ENCODE measurements at regions not wholly inside any gene's neighbourhood (a gene's known extent, or its start where the extent isn't known, plus 50 kb on each side); places are given as distances from the start of the nearest gene placed in this dataset.

DNA sequence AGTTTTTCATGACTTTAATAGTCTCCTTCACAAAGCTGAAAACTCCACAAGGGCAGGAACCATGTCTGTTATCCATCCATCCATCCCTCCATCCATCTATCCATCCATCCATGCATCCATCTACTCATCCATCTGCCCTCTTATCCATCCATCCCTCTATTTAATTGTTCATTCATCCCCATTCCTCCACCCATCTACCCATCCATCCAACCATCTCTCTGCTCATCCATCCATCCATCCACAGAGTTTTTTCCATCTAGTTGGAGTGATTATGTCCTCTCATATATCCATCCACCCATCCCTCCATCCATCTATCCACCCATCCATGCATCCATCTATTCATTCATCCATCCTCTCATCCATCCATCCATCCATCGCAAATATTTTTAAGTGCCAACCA lies 237.9 kb downstream of the EMX2 start:
- Histone ChIP-seq H4K5ac (ENCODE audit: insufficient read length, low read depth, low read length) (no peak overlapping the region), H3K4ac (replicated peaks; ENCODE audit: insufficient read length, low read depth, low read length) (no peak overlapping the region), H3K23me2 (ENCODE audit: low read depth, low read length) (peaks cover 4% of the 10 kb centered on the region; the same call in 1 of the 2 replicates), H3K4me2 (ENCODE audit: insufficient read depth in 1 of 2, low read depth in 2 of 2, low read length in 2 of 2) (no peak overlapping the region), H2BK5ac (ENCODE audit: low read depth, low read length) (no peak overlapping the region), H3K14ac (ENCODE audit: insufficient read length) (no peak overlapping the region), H3K23ac (ENCODE audit: insufficient read length) (no peak overlapping the region), H3K79me2 (ENCODE audit: control insufficient read depth in 1 of 2, insufficient read depth in 2 of 2, low read length in 2 of 2) (no peaks in the 10 kb centered on the region), H3K79me1 (ENCODE audit: low read depth, low read length) (no peaks in the 10 kb centered on the region), H3K9ac (replicated peaks in 1 of 4; ENCODE audit: extremely low read depth in 1 of 4, low read depth in 3 of 4, low read length in 3 of 4) (no peak overlapping the region), H2BK120ac (replicated peaks; ENCODE audit: low read depth, low read length) (no peak overlapping the region), H3K56ac (replicated peaks; ENCODE audit: insufficient read length, low read depth, low read length) (peak overlapping the region; percentile 77), H3K9me3 (ENCODE audit: insufficient read depth in 2 of 2, low read depth in 1 of 2, low read length in 1 of 2) (no peaks in the 10 kb centered on the region), H2BK20ac (ENCODE audit: low read length) (no peak overlapping the region), H2AK5ac (ENCODE audit: low read depth, low read length) (no peak overlapping the region), H4K20me1 (replicated peaks in 1 of 2; ENCODE audit: control insufficient read depth in 1 of 2, insufficient read depth in 2 of 2, low read length in 2 of 2) (no peaks in the 10 kb centered on the region), H3K27me3 (replicated peaks in 1 of 4; ENCODE audit: control insufficient read depth in 3 of 4, extremely low read depth in 1 of 4, insufficient read depth in 3 of 4, low read length in 3 of 4) (no peaks in the 10 kb centered on the region), H4K91ac (replicated peaks; ENCODE audit: insufficient read length, low read length) (no peak overlapping the region), H3K36me3 (ENCODE audit: control insufficient read depth in 2 of 4, insufficient read depth in 4 of 4, low read length in 3 of 4) (no peaks in the 10 kb centered on the region), H3K4me1 (replicated peaks in 1 of 4; ENCODE audit: control insufficient read depth in 3 of 4, insufficient read depth in 4 of 4, low read length in 3 of 4) (no peaks in the 10 kb centered on the region), H3K4me3 (ENCODE audit: extremely low read depth in 1 of 4, insufficient read depth in 2 of 4, low read depth in 3 of 4, low read length in 4 of 4) (no peak overlapping the region), H2BK15ac (ENCODE audit: low read length) (no peak overlapping the region), H2AFZ (ENCODE audit: low read length) (no peak overlapping the region), H3K27ac (ENCODE audit: low read depth, low read length) (no peak overlapping the region), H4K8ac (ENCODE audit: extremely low read depth, insufficient read depth, low read length) (no peak overlapping the region), H3K18ac (ENCODE audit: extremely low read depth, low read length) (no peak overlapping the region), H2BK12ac (ENCODE audit: low read depth, low read length) (no peak overlapping the region)
- FAIRE-seq (no peak), DNase-seq (ENCODE audit: low read depth in 1 of 2, low spot score in 2 of 2) (no peak)
- ChIA-PET POLR2A (ENCODE audit: partially characterized antibody) (no interaction called here), CTCF (ENCODE audit: partially characterized antibody) (no interaction called here)
- TF ChIP-seq POLR2AphosphoS5 (IDR thresholded peaks at IDR 0.05; ENCODE audit: low read depth, low read length) (no peak), ASH2L (IDR thresholded peaks at IDR 0.05; ENCODE audit: low read length) (no peak), PHF8 (conservative IDR thresholded peaks at IDR 0.05; ENCODE audit: low read depth, low read length) (no peak), RBBP5 (IDR thresholded peaks at IDR 0.05; ENCODE audit: borderline replicate concordance, low read depth, low read length) (no peak), KDM1A (IDR thresholded peaks at IDR 0.05; ENCODE audit: borderline replicate concordance, low read length) (no peak), CTBP2 (IDR thresholded peaks at IDR 0.05; ENCODE audit: borderline replicate concordance, insufficient read depth, insufficient read length, low read length) (no peak), CHD1 (IDR thresholded peaks at IDR 0.05; ENCODE audit: low read depth, low read length) (no peak)
- WGBS, 2 experiments (ENCODE audit: extremely low coverage in 1 of 2, insufficient coverage in 1 of 2, insufficient read length in 1 of 2, insufficient replicate concordance in 2 of 2, low coverage in 1 of 2, low lambda C conversion rate in 2 of 2, missing lambda C conversion rate in 1 of 2): 83% methylated on average over 1 of the region's 1 CpG; no CpG with 5 or more reads in 1 of the 2 experiments

All from H1 (cell line).